NCI-H82 treated with DMSO at 0.1 percent for 48 hours (cell line): ENCODE measurements at regions not wholly inside any gene's neighbourhood (a gene's known extent, or its start where the extent isn't known, plus 50 kb on each side); places are given as distances from the start of the nearest gene placed in this dataset.
"Not testable (repeated sequence)": the region's sequence is repeated elsewhere in the genome, so short reads cannot be mapped to it uniquely, and the experiment has no call there.

Experiments
- DNase-seq: peaks from one replicate; lab custom pipeline; 2025; ENCODE audit not compliant: unreplicated experiment; lab: John Stamatoyannopoulos, UW

DNA sequence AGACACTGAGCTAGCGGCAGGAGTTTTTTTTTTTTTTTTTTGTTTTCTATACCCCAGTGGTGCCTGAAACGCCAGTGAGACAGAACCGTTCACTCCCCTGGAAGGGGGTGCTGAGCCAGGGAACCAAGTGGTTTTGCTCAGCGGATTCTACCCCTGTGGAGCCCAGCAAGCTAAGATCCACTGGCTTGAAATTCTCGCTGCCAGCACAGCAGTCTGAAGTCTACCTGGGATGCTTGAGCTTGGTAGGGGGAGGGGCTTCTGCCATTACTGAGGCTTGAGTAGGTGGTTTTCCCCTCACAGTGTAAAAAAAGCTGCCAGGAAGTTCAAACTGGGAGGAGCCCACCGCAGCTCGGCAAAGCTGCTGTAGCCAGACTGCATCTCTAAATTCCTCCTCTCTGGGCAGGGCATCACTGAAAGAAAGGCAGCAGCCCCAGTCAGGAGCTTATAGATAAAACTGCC, 173.0 kb downstream of the DMAC1 start:
- not testable (repeated sequence) for DNase-seq

DNA sequence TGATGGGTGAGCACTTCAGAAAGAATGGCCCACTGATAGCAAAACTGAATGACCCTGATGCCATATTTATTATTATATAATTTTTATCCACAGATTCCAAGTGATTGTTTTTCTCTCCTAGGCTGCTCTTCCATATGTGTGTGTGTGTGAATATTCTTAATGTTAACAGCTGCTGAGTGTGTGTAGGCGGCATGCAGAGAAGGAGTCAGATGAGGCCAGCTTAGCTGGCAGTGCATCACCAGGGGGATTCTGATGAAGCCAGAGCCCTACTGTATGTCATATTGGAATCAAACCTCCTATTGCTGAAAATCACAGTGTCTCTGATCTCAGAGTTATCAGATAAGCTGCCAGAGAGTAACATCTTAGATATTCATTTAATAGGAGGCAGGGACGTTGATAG, 177.1 kb downstream of the DMAC1 start:
- no peak for DNase-seq

DNA sequence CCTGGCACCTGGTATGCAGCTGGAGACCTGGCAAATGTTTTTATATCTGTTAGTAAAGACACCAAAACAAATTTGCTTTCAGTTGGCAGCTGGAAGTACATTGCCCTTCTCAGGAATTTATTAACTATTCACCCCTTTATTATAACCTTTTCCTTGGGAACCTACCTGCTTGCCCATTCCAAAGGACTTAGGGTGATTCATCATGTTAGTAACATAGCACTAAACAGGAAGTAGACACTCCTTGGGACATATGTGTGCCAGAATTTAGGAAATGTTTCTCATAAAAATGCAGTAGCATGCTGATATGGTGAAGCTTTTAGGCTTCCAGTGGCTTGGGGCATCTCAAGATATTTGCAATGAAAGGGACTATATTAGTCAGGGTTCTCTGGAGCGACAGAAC, 184.2 kb downstream of the DMAC1 start:
- DNase-seq: no peak

DNA sequence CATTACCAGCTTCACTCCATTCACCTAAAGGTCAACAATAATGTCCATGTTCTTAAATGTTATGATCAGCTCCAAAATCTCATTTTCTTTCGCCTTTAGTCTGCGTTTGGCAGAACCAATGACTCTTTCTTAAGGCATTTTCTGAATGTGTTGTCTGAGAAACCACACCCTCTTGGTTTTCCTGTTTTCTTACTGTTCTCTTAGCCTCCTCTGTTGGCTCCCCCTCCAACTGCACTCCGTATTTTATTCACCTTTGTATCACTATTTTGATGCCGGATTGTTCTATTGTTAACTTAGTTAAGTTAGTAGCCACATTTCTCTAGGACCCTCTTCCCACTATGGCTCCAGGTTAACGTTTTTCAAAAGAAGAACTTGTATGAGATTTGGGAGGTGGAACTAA, 185.6 kb downstream of the DMAC1 start:
- DNase-seq: no peak

DNA sequence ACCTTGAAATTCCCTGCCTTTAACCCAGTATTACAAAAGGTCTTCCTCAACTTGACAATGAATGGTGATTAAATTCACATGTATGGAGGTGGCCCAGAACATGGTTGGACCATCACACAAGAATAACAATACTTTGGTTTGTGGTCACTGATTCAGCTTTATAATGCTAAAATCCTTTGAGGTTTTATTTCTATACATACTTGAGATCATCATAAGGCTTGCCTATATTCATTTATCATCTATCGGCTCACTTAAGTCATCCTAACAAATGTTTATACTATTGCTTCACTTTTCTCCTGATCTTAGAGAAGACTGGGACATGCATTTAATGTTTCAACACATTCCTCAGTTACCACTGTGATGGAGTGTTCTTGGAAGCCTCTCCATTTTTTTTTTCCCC, 191.3 kb downstream of the DMAC1 start:
- DNase-seq: no peak

DNA sequence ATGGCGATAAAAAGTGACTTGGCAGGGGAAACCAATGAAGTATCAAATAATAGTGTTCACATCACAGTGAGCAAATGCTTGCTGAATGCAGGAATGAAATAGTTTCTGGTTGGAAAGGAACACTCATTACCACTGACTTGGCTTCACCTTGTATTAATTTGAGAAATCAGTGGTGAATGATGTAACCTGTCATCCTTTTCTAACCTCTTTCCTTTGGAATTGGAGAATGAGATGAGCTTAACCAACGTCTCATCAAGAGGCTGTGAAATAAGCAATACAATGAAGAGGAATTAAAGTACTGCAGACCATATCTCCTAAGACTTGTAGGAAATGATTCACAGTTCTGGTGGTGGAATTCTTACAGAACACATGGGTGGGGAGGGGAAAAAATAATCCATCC, 192.2 kb downstream of the DMAC1 start:
- no peak for DNase-seq

DNA sequence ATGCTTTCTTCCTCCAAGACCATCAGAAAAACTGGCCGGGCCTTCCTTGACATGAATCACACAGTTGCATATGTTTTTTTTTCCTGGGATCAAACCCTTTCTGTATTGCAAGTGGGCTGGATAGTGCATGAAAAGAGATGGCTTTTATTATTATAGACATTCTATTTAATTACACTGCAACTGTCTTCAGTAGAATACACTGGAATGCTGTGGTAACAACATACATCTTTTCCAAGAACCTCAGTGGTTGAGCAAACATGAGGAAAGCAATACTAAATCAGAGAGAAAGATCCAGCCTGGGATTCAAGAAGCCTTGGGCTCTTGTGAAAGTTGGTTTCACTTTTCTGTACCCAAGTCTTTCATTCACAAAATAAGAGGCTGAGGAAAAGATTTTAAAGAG, 193.0 kb downstream of the DMAC1 start:
- no peak for DNase-seq

DNA sequence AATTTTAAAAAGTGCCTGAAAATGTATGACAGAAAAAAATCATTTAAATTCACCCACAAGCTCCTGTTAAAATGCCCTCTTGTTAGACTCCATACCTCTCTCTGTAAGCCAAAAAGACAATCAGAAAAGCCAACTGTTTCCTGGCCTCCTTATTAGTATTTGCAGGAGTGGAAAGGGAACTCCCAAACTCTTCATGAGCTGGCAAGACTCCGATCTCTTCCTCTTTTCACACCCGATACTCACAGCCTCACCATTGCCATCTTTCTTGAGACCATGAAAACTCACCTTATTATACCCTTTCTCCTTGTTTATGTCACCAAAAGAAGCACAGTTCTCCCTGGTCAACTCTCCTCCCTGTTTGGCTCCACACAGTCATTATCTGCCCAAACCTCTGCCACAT, 197.8 kb downstream of the DMAC1 start:
- DNase-seq: no peak

DNA sequence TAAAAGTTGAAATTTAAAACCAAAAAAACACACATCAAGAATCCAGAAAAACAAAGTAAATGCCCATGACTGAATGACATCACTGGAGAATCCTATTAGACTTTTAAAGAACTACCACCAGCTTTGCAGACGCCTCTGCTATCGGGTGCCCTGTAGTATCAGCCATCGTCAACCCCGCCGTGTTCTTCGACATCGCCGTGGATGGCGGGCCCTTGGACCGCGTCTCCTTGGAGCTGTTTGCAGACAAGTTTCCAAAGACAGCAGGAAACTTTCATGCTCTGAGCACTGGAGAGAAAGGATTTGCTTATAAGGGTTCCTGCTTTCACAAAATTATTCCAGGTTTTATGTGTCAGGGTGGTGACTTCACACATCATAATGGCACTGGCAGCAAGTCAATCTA, 201.9 kb downstream of the DMAC1 start:
- DNase-seq: no peak

DNA sequence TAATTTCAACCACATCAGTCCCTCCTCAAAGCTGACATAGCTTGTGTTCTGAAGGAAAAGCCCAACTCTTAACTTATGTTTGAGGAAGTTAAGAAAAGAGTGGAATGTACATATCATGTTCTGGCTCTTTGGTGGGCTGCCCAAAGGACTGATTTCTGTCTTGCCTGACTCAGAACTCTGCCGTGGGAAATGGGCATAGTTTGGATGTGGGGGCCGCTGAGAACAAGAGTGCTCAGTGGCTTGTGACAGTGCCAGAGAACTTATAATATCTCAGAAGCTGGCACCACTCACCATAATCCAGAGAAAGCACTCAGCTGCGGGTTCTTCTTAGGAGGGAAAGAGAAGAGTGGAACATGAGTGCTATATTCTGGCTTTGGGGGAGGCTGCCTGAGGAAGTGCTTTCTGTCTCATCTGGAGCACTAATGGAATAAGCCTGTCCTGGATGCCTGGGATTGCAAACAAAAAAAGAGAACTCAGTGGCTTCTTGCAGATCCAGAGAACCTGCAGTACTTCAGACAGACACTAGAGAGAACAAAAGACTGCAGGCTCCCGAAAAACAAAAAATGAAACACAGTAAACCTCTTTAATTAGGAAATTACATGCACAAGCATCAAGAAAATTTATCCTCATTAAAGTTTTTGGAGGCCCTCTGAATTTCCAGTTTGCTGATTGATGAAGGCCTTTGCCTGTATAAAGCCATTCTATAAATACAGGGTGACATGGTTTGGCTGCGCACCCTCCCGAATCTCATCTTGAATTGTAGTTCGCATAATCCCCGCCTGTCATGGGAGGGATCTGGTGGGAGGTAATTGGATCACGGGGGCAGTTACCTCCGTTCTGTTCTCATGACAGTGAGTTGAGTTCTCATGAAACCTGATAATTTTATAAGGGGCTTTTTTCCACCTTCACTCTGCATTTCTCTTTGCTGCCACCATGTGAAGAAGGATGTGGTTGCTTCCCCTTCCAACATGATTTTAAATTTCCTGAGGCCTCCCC, 207.0 kb downstream of the DMAC1 start:
- peak; percentile 75 for DNase-seq

DNA sequence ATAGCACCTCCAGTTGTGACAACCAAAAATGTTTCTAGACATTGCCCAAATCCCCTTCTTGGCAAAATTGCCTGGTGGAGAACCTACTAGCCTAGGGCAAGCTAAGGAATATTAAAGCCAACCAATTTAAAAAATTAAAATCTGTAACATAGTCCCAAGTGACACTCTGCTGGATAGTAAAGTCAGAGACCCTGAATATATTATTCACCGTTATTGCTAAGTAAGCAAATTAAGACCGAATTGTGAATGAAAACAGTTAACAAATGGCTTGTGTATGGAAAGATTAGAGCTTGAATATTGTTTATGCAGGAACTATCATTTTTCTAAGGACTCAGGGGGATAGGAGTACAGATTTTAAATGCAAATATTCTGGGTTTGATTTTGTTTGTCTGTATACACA, 208.1 kb downstream of the DMAC1 start:
- no peak for DNase-seq

DNA sequence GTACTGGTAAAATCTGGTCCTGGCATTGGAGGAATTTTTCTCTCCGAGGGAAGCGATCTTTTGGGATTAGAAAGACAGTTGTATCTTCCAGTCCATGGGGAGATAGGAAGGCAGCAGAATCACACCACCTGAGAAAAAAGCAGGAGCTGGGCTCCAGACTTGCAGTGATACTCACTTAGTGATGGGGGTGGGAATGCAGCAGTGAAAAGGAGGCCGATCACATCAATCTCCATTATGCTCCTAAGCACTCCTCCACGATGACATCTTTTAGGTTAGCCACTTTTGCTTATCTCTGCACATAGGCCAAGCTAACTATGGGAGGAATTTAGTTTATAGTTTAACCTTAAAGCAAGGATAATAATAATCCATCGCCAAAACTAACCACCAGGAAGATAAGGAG, 219.0 kb downstream of the DMAC1 start:
- no peak for DNase-seq

DNA sequence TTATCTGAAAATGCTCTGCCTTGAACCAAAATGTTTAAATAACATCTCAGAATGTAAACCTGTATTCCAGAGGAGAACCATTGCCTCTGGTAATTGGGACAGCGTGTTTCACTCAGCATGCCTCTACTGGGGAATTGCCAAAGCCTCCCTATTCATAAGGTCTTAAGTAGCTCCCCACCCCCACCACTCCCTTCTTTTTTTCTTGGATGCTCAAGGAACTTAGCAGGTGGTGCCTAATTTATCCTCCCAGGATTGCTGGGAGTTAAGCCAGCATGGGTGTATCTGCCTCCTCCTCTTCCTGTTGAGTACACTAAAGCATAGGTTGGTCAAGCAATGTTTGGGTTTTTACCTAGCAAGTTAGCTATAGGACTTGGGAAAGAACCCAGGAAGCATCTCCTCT, 220.2 kb downstream of the DMAC1 start:
- DNase-seq: peak; percentile 17

DNA sequence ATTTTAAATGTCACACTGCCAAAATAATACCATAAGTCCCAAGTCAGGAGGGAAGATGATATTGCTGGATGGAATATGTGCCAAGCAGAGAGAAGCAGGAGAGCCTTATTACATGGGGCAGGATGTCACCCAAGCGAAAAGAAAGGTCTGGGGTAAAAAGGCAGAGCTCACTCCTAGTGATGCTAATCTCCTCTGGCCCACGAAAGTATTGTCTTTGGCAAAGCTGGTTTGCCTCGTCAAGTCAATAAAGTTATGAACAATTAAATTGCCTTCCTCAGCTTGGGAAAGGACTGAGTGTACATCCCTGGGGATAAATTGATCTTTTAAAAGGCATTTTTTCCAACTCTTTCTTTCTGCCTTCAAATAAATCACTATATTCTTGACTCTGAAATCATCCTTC, 220.6 kb downstream of the DMAC1 start:
- DNase-seq: no peak

DNA sequence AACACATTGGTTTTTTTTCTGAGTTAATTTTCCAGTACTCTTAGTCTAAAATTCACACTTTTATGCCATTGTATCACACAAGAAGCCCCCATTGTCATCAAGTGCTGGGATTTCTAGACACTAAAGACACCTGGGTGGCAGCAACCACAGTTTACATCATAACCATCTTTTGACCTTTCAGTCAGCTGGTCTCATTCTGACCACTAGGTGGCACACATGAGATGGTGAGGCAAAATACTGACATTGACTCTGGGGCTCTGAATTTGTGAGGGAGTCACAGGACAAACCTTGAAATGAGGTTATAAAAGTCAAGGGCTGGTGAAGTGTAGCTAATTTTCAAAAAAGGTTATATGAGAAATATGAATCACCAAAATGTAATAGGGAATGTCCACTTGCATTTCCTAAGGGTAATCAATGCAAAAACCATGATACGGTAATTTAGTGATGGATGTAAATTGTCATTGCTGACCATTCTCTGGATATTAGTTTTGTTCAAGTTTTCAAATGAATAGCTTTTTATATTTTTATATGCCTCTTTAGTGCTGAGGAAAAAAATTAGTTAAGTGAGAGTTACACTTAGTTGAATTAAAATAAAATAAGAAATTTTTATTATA, 229.4 kb downstream of the DMAC1 start:
- no peak for DNase-seq

DNA sequence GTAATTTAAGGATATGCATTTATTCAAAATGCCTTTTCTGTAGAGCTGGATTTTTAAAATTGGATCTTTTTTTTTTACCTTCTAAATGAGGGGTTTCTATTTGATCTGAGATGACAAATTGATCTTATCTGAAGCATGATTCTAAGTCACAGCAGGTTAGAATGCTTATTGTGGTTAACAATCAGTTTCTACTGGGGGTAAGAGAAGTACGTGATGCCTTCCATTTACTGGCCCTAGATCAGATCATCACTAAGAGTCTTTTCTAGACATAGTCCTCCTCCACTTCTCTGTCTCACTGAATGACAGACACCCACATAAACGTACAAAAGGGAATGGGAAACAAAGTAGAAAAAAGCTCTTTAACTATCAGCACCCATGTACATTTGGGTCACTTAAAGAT, 231.9 kb downstream of the DMAC1 start:
- no peak for DNase-seq

DNA sequence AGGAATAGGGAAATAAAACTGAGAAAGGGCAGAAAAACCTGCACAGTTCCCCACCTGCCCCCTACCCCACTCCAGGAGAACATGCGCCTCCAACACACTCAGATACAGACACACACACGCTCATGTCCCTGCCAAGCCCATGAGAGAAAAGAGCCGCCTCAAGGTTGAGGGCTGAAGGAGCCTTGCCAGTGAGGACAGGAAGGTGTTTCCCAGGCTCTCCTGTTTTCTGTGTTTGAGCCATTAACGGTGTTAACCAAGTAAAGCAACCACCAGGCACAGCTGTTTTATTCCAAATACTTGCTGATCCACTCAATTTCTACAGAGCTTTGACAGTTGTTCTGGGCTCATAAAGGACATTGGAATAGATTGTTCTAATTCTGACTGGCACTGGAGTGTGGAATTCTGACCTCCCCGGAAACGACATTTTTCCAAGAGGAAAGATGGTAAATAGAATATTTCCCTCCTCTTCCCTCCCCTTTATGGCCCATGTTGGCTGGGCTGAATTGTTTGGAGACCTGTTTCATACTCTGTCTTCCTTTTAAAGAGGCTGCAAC, 238.0 kb downstream of the DMAC1 start:
- DNase-seq: no peak

DNA sequence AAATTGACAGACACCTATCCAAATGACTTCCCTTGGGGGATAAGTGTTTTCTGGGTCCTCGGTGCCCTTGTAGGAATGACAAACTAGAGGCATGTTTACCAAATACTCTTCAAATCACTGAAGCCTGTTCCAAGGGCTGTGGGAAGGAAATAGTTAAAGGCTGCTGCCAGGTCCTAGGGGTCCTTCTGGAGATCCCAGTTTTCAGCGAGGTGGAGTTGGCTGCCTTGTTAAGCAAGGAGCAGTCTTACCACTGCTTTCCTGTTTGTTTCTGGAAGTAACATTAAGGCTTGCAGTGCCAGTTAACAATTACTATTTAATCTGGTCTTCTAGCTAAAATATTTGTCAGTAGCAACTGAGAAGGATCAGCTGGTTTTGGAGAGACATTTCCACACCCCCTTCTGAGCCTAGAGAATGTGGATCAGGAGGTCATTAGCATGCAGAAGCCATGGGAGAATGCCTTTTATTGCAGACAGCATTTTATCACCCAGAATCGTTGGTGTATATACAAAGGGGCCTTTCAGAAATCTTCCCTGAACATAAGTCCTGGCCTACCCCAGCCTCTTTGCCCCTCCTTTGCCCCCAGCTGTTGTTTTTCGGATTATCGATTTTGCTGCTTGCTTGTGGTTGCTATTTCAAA, 238.8 kb downstream of the DMAC1 start:
- DNase-seq: peak; percentile 57

DNA sequence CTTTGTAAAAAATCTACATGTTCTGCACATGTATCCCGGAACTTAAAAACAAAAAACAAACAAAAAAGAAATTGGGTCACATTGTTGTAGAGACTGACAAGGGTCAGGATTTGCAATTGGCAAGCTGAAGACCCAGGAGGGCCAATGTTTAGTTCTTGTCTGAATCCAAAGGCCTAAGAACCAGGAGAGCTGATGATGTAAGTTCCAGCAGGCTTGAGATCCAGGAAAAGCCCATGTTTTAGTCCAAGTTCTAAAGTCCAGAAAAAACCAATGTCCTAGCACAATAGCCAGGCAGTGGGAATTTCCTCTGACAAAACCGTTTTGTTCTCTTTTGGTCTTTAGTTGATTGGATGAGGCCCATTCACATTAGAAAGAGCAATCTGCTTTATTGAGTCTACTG, 244.9 kb downstream of the DMAC1 start:
- no peak for DNase-seq

DNA sequence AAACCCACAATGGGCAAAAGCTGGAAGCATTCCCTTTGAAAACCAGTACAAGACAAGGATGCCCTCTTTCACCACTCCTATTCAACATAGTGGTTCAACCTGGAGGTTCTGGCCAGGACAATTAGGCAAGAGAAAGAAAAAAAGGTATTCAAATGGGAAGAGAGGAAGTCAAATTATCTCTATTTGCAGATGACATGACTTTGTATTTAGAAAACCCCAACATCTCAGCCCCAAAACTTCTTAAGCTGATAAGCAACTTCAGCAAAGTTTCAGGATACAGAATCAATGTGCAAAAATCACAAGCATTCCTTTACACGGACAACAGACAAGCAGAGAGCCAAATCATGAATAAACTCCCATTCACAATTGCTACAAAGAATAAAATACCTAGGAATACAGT, 246.9 kb downstream of the DMAC1 start:
- not testable (repeated sequence) for DNase-seq

DNA sequence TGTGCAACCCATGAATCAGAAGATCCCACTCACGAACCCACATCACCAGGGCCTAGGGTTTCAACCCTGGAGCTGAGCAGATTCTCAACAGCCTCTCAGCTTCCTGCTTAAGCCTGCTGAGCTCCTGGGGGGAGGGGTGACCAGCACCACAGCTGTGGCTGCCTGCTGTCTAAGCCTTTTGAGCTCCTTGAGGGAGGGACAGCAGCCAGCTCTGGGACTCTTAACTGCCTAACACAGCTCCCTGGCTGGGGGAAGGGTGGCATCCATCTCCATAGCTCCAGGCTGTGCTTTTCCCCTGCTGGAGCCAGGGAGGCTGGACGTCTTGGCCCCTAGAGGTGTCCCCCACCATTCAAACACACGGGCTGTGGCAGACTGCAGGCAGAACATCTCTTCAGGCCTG, 250.3 kb downstream of the DMAC1 start:
- peak; percentile 84 for DNase-seq

DNA sequence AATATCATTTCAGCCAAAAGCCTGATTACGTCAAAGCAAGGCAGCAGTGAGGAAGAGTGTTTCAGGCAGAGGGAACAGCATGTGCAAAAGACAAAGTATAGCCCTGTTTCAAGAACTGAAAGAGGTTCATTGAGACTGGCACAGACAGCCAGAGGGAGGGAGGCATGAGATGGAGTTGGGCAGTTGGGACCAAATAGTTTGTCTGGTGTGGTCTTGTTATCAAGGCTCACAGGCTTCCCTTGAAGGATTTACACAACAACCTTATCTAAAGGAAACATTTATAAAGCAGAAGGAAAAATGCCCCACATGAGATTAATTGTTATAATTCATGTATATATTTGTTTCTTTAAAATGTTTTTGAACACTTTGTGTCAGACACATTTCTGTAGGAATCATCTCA, 253.3 kb downstream of the DMAC1 start:
- no peak for DNase-seq
